Osteocyte (in vitro differentiated cells): ENCODE measurements at regions not wholly inside any gene's neighbourhood (a gene's known extent, or its start where the extent isn't known, plus 50 kb on each side); places are given as distances from the start of the nearest gene placed in this dataset.
"Not testable (repeated sequence)": the region's sequence is repeated elsewhere in the genome, so short reads cannot be mapped to it uniquely, and the experiment has no call there.

Experiments
- DNase-seq: peaks from one replicate; pipeline ENCODE4 v3.0.0; 2021; ENCODE audit warnings: mixed read lengths; ENCODE audit not compliant: unreplicated experiment; ENCODE audit errors: extremely low spot score
- H3K27ac Mint-ChIP-seq: one replicate; pipeline ENCODE4 v1.8.0; 2021; ENCODE audit warnings: mild to moderate bottlenecking, mixed read lengths; ENCODE audit not compliant: unreplicated experiment
- H3K27me3 Mint-ChIP-seq: one replicate; pipeline ENCODE4 v1.8.0; 2021; ENCODE audit warnings: mixed read lengths; ENCODE audit not compliant: unreplicated experiment
- H3K36me3 Mint-ChIP-seq: one replicate; pipeline ENCODE4 v1.8.0; 2021; ENCODE audit warnings: mixed read lengths; ENCODE audit not compliant: unreplicated experiment
- H3K4me1 Mint-ChIP-seq: one replicate; pipeline ENCODE4 v1.8.0; 2021; ENCODE audit warnings: mixed read lengths; ENCODE audit not compliant: unreplicated experiment
- H3K4me3 Mint-ChIP-seq: one replicate; pipeline ENCODE4 v1.8.0; 2021; ENCODE audit warnings: mild to moderate bottlenecking, moderate library complexity, mixed read lengths; ENCODE audit not compliant: unreplicated experiment
- H3K9me3 Mint-ChIP-seq: one replicate; pipeline ENCODE4 v1.8.0; 2021; ENCODE audit warnings: mixed read lengths; ENCODE audit not compliant: unreplicated experiment
- CTCF ChIP-seq: fragments of 200-600 bp; sonication (generic); IDR thresholded peaks from 2 replicates; pipeline ENCODE4 v1.5.0; 2021; ENCODE audit warnings: antibody characterized with exemption, mild to moderate bottlenecking, moderate library complexity

- H3K9me3 Mint-ChIP-seq = no peaks in the 10 kb centered on the region
- H3K27me3 Mint-ChIP-seq = no peaks in the 10 kb centered on the region
- no peaks in the 10 kb centered on the region for H3K4me1 Mint-ChIP-seq
- no peak overlapping the region for H3K4me3 Mint-ChIP-seq
- DNase-seq = no peak
- no peaks in the 10 kb centered on the region for H3K36me3 Mint-ChIP-seq
- TF ChIP-seq CTCF = no peak
- no peak overlapping the region for H3K27ac Mint-ChIP-seq
Observed at GRCh38 chrX:81412428-81412827, 210.5 kb downstream of the SH3BGRL start.

DNA sequence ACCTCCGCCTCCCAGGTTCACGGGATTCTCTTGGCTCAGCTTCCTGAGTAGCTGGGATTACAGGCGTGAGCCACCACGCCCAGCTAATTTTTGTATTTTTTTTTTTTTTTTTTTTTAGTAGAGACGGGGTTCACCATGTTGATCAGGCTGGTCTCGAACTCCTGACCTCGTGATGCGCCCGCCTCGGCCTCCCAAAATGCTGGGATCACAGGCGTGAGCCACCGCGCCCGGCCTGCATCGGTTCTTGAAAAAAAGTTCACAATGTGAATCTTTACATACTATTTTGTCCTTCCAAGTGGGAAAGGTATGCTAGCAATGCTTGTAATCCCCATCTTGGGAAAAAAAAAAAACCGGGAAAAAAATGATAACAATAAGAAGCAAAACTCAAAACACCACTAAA lies 211.0 kb downstream of the SH3BGRL start:
- not testable (repeated sequence) for H3K36me3 Mint-ChIP-seq, DNase-seq, H3K4me1 Mint-ChIP-seq, H3K27me3 Mint-ChIP-seq, H3K9me3 Mint-ChIP-seq, H3K4me3 Mint-ChIP-seq, H3K27ac Mint-ChIP-seq

- peak; percentile 29 for TF ChIP-seq CTCF
- DNase-seq = no peak
Observed at GRCh38 chrX:81414630-81415029, 212.7 kb downstream of the SH3BGRL start.

More at GRCh38 chrX:81414630-81415029, 212.7 kb downstream of the SH3BGRL start:
- Mint-ChIP-seq H3K27ac (no peak overlapping the region), H3K4me1 (no peaks in the 10 kb centered on the region), H3K36me3 (no peaks in the 10 kb centered on the region), H3K4me3 (no peak overlapping the region), H3K27me3 (no peaks in the 10 kb centered on the region), H3K9me3 (no peaks in the 10 kb centered on the region)
